ENCODE measurements at regions not wholly inside any gene's neighbourhood (a gene's known extent, or its start where the extent isn't known, plus 50 kb on each side); places are given as distances from the start of the nearest gene placed in this dataset.
"Not testable (repeated sequence)": the region's sequence is repeated elsewhere in the genome, so short reads cannot be mapped to it uniquely, and the experiment has no call there.

DNA sequence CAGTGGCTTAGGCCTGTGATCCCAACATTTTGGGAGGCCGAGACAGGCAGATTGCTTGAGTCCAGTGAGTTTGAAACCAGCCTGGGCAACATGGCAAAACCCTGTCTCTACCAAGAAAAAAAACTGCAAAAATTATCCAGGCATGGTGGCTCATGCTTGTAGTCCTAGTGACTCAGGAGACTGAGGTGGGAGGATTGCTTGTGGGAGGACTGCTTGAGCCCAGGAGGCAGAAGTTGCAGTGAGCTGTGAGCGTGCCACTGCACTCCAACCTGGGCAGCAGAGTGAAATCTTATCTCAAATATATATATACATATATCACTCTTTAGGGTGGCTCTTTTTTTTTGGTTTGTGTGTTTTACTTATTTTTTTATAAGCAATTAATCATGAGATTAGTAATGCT, 83.7 kb upstream of the WDR72 start:
- no peak for DNase-seq

- no peak for DNase-seq
Measured at GRCh38 chr15:53841651-53842050, 82.2 kb upstream of the WDR72 start.

DNA sequence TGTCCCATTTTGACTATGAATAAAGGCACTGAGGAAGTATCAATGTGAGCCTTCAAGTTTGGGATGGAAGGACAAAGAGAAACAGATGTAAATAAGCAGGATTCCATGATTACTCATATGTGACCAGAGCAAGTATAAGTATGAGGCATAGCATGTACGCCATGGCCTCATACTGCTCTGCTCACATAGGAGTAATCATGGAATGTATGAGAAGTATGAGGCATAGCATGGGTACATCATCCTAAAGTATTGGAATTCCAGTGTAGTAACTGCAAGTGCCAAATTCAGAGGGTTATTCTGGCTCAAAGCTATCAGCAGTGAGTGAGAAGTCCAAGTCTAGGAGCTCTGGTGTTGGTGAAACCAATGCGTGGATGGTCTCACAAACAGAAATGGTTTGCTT, 81.2 kb upstream of the WDR72 start:
- no peak for DNase-seq

DNA sequence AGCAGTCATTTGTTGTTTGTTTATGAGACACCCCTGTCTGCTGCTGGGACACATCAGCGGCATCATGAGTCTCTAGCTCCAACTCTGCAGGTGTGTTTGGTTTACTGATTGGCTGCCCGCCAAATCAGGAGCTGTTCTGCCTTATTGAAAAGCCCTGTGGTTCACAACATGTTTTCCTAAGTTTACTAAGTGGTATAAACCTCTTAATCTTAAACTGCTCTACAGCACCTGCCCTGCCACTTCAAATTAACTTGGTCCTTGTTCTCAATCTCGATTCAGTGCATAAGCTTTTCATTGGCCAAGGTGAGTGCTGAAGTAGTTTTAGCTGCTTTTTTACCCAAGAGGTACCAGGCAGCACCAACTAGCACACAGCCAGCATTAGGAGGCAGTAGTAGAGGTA, 77.8 kb upstream of the WDR72 start:
- peak; percentile 95 for DNase-seq

DNA sequence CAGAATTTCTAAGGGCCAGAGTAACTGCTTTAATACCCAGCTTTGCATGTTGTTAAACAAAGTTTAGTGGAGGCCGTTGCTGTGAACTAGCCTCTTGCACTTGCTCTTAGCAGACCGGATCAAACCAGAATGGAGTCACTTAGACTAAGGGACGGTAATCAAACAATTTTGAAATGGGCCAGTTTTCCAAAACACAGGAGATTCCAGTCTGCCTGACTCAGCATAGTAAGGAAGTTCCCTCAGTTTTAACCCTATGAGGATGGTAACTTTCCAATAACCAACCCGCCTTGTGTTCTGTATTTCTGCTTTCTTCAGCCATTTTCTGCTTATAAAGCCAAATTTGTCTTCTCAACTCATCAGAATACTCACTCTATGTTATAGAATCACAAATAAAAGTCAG, 77.2 kb upstream of the WDR72 start:
- DNase-seq = peak; percentile 8

GRCh38 chr15:53835309-53835708, 75.8 kb upstream of the WDR72 start:
- DNase-seq = no peak

GRCh38 chr15:53834214-53834613, 74.8 kb upstream of the WDR72 start:
- DNase-seq = no peak

GRCh38 chr15:53833134-53833624, 73.7 kb upstream of the WDR72 start:
- DNase-seq = peak; percentile 27

GRCh38 chr15:53831907-53832770, 72.7 kb upstream of the WDR72 start:
- peak; percentile 56 for DNase-seq

DNA sequence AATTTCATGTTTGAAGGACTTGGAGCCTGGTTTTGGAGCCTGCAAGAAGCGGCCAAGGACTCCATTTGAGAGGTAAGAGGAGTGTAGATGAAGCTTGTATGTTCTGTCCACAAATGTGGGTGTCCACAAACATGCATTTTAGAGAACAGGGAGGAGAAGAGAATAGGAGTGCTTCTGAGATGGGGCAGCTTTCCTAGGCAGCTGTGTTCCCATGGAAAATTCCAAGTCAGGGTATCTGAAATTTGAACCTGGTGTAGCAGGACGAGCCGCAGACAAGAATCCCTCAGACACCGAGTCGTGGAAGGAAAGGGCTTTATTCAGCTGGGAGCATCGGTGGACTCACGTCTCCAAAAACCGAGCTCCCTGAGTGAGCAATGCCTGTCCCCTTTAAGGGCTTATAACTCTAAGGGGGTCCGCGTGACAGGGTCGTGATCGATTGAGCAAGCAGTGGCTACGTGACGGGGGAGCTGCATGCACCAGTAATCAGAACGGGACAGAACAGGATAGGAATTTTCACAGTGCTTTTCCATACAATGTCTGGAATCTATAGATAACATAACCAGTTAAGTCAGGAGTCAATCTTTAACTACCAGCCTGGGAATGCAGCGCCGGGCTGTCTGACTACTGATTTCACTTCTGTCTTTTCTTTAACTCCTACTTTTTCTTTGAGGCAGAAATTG, 71.4 kb upstream of the WDR72 start:
- DNase-seq = no peak

GRCh38 chr15:53829923-53830459, 70.5 kb upstream of the WDR72 start:
- no peak for DNase-seq

- peak; percentile 5 for DNase-seq
Measured at GRCh38 chr15:53829471-53829870, 70.0 kb upstream of the WDR72 start.

DNA sequence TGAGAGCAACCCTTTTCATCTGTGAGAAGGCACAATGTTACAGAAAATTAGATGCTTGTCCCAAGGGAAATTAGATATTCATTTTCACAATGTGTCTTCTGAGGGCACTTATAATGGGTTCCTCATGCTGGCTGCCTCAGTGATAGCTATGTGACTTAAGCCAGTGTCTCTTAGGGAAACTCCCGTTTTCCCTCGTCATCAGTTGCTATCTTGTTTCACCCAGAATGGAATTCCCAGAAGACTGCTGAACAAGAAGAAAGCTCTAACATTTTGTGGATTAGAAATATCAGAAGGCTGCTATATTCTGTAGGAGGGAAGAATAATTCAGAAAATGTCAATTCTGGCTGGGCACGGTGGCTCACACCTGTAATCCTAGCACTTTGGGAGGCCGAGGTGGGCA, 67.9 kb upstream of the WDR72 start:
- DNase-seq = no peak

- DNase-seq = peak; percentile 10
Measured at GRCh38 chr15:53811530-53811929, 52.1 kb upstream of the WDR72 start.

- not testable (repeated sequence) for DNase-seq
Measured at GRCh38 chr15:53810306-53810705, 50.8 kb upstream of the WDR72 start.

Measured in NCI-H345 (cell line).